Stimulated activated CD4-positive, alpha-beta T cell treated with anti-CD3 and anti-CD28 coated beads, Interleukin-12 subunit alpha, Interleukin-12 subunit beta, amount 100 ng/mL, for 24 hours (primary cell): ENCODE measurements at regions not wholly inside any gene's neighbourhood (a gene's known extent, or its start where the extent isn't known, plus 50 kb on each side); places are given as distances from the start of the nearest gene placed in this dataset.
"Not testable (repeated sequence)": the region's sequence is repeated elsewhere in the genome, so short reads cannot be mapped to it uniquely, and the experiment has no call there.

Source experiments
- DNase-seq, 2 experiments: peaks; one replicate each; pipeline ENCODE4 v3.0.0-alpha.2; 2020; ENCODE audit warnings: low read depth in 2 of 2

- no peak for DNase-seq
These were observed 792.6 kb downstream of the EPHA4 start for GRCh38 chr2:220779511-220779910.

GRCh38 chr2:220779931-220780330 is 792.2 kb downstream of the EPHA4 start:
- DNase-seq: no peak

DNA sequence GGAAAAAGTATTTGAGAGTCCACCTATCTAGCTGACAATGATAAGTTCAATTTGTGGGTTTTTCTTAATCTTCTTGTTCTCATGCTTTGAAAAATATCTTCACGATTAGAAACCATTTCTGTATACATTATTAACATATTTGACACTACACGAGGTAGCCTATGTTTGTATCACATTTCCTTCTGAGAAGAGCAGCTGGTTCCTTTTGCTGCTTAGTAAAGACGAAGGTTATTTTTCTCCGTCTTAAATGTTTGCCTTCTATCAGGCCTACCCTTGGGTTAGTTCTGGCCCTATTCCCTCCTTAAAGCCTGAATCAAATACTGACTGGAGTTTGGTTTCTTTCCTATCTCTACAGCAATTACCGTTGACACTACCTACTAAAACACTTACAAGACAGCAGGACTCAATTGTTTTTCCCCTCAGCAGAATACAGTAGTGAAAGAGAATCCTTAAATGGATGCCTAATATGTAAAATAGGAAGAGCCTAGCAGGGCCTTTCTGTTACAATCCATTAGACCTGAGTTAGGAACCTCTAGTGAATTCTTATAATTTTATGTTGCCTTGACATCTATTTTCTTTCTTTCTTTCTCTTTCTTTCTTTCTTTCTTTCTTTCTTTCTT is 790.4 kb downstream of the EPHA4 start:
- no peak for DNase-seq

GRCh38 chr2:220782609-220783113 is 789.4 kb downstream of the EPHA4 start:
- DNase-seq: no peak

DNA sequence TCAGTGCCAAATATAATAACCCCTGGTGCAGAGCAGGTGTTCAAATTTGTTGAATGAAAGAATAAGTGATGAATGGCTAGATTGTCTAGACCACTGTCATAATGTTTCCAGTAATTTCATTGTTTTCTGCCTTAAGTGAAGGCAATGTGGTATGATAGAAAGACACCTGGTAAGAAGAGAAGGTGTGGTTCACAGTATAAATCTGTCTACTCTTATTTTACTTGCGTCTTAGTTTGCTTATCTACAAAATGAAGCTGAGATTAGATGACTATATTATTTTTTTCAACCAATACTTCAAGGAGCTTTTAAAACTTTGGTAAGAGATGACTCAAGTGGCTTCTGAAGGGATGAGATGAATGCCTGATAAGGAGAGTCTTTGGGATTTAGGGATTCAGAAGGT is 788.4 kb downstream of the EPHA4 start:
- DNase-seq: no peak

GRCh38 chr2:220785178-220785577 is 786.9 kb downstream of the EPHA4 start:
- DNase-seq: no peak

- DNase-seq: no peak
These were observed 785.9 kb downstream of the EPHA4 start for GRCh38 chr2:220786216-220786615.

GRCh38 chr2:220787251-220787650 is 784.9 kb downstream of the EPHA4 start:
- no peak for DNase-seq

- no peak for DNase-seq
These were observed 782.1 kb downstream of the EPHA4 start for GRCh38 chr2:220789961-220790360.

DNA sequence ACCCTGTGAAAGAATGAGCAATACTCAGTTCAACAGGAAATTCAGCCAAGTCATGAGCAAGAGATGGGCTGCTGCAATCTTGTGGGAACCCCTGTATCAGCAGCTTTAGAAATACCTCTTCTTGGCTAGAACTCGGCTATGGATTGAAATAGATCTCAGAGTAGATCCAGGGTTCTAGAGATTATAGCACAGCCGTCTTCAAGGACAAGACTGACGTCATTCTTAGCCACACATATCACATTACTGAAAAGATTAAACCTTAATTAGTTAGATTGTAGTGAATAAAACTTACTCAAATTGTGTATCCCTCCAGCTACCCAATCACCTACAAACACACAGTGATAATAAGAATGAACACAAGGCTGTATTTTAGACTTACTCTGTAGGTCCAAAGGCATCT is 776.4 kb downstream of the EPHA4 start:
- no peak for DNase-seq

DNA sequence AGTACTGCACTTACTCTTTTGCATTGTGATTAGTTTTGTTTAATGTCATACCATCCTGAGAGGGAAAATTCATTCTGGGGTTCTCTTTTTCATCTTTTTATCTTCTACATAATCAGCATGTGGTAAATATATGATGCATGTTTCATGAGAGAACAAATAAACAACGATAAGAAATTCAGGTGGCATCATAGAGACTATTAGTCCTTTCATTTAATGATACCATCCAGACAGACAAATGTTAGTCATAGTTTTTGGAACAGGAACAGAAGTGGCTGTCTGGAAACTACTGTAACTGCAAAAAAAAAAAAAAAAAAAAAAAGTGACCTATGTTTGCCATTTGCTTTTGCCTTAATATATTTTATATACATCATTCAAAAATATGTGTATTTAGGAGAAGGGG is 761.0 kb downstream of the EPHA4 start:
- no peak for DNase-seq

DNA sequence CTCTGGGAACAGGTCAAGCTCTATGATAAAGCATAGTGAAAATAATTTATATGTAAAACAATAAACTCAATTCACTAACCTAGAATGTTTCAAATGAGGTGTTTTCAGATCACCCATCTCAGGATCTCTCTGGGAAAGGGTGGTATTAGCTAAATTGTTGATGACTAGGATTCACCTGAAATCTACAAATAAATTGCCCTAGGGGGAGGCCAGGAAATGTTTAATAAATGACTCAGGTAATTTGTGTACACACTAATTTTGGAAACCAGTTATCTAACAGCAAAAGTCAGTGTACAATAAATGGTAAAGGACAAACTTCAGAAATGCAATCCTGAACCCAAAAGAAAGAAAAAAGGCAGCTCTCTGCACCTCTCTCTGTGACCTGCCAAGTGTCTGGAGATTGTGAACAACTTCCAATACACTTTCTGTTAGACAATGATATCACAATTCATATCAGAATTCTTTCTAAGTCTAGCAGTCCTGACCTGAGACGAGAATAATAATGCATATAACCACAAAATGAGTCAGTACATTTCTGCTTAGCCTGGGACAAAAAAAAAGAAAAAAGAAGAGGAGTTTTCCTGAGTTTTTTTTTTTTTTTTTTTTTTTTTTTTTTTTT is 760.0 kb downstream of the EPHA4 start:
- DNase-seq: no peak

DNA sequence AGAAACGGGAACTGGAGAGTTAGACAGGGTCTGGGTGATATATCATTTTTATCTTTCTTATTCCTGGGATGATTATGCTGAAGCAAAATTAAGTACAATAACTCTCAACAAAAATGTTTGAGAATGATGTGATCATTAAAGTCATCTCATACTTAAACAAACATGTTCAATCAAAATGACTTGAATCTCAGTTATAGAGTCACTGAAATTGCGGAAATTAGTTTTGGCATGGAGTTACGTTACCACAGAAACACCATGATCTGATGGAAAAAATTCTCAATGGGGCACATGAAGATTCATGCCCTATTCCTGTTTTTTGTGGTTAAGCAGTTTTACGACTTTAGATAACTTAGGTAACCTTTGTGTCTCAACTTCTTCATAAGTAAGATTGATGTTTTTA is 757.7 kb downstream of the EPHA4 start:
- DNase-seq: no peak

DNA sequence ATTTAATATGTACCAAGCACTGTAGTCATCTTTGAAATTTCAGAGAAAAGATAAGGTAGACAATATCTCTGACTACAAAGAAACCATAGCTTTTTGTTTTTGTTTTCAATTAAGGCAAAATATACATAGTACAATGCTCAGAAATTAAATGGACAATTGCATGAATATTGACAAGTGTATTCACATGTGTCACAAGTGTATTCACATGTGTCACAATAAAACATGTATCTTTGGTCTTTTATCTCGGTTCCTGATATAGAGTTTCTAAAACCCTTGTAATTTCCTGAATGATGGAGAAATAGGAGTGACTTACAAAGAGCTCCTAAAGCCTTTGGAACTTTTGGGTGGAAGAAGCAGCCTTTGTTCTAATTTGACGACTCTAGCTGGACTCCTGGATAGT is 756.4 kb downstream of the EPHA4 start:
- DNase-seq: no peak

GRCh38 chr2:220821683-220822082 is 750.4 kb downstream of the EPHA4 start:
- DNase-seq: no peak

- not testable (repeated sequence) for DNase-seq
These were observed 748.5 kb downstream of the EPHA4 start for GRCh38 chr2:220823590-220823989.

GRCh38 chr2:220833446-220833845 is 738.7 kb downstream of the EPHA4 start:
- DNase-seq: no peak

GRCh38 chr2:220835583-220835982 is 736.5 kb downstream of the EPHA4 start:
- DNase-seq: no peak

- DNase-seq: no peak
These were observed 734.9 kb downstream of the EPHA4 start for GRCh38 chr2:220837226-220837625.

DNA sequence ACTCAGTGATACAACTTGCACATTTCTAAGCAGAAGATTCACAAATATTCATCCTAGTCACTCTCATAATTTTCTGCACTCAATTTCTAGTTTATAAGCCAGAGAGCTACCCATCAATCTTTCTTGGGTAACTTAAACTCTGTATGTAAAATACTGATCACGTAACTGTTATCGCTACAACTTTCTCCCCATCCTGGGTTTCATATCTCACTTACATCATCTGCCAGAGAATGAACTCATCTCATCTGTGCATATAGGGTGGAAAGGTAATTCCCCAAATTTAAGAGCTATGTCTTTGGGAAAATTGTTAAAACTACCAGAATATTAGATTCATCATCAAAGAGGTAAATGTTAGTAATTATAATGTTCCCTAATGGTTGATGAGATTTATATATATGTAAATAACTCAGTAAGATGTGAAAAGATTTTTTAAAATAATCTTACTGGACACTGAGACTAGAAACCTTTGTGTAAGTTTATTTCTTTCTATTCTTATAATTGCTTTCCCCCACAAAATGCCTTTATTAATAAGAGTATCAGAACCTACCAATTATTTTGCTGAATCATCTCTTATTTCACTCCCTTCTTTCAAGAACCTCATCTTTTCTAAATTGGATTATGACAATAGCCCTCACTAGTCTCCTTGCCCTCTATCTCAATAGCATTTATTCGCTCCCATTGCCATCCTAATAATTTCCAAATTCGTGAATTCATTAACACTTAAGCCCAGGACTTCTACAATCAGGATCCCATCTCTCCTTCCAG is 729.0 kb downstream of the EPHA4 start:
- no peak for DNase-seq

GRCh38 chr2:220845766-220846273 is 726.3 kb downstream of the EPHA4 start:
- no peak for DNase-seq

DNA sequence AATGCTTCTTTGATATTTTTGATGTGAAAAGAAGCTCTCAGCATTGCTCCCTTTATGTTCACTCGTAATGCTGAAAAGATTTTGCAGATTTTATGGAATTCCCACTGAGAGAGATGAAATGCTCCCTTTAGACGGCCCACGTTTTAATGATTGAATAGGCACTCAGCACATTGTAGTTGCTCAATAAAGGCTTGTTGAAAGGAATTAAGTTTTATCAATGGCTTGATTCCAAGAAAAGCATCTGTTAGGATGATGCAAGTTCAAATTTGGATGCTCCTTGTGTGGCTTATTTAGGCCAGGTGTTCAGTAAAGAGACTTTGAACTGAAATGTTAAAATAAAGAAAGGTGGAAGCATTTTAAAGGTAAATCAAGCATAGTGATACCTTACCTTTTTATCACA is 725.1 kb downstream of the EPHA4 start:
- no peak for DNase-seq

GRCh38 chr2:220847589-220847988 is 724.5 kb downstream of the EPHA4 start:
- DNase-seq: no peak
